ENCODE measurements at regions not wholly inside any gene's neighbourhood (a gene's known extent, or its start where the extent isn't known, plus 50 kb on each side); places are given as distances from the start of the nearest gene placed in this dataset.

GRCh38 chr5:15433709-15434108, 66.3 kb upstream of the FBXL7 start:
- H3K27me3 ChIP-seq, result no peaks in the 10 kb centered on the region
- no peaks in the 10 kb centered on the region for H4K20me1 ChIP-seq (ENCODE audit: insufficient read depth, poor library complexity, severe bottlenecking)
- no peak overlapping the region for H3K27ac ChIP-seq
- no peaks in the 10 kb centered on the region for H3K79me2 ChIP-seq
- no peak overlapping the region for H3K4me2 ChIP-seq
- 87% methylated on average over 3 of the region's 3 CpGs for WGBS (ENCODE audit: low lambda C conversion rate, missing lambda C conversion rate)
- no peak for DNase-seq (ENCODE audit: low spot score)
- H3K4me1 ChIP-seq (ENCODE audit: insufficient read depth), result no peaks in the 10 kb centered on the region
- H3K36me3 ChIP-seq (replicated peaks; ENCODE audit: insufficient read depth, low read depth), result no peaks in the 10 kb centered on the region
- H3K9me2 ChIP-seq (replicated peaks; ENCODE audit: insufficient read depth), result no peaks in the 10 kb centered on the region
- no peak overlapping the region for H2AFZ ChIP-seq
- H3K4me3 ChIP-seq, result no peak overlapping the region
- no peaks in the 10 kb centered on the region for H3K9me3 ChIP-seq (ENCODE audit: low read depth)
- no peak for TF ChIP-seq EZH2 (IDR thresholded peaks at IDR 0.05; ENCODE audit: borderline replicate concordance)
- TF ChIP-seq, protein P1, sequence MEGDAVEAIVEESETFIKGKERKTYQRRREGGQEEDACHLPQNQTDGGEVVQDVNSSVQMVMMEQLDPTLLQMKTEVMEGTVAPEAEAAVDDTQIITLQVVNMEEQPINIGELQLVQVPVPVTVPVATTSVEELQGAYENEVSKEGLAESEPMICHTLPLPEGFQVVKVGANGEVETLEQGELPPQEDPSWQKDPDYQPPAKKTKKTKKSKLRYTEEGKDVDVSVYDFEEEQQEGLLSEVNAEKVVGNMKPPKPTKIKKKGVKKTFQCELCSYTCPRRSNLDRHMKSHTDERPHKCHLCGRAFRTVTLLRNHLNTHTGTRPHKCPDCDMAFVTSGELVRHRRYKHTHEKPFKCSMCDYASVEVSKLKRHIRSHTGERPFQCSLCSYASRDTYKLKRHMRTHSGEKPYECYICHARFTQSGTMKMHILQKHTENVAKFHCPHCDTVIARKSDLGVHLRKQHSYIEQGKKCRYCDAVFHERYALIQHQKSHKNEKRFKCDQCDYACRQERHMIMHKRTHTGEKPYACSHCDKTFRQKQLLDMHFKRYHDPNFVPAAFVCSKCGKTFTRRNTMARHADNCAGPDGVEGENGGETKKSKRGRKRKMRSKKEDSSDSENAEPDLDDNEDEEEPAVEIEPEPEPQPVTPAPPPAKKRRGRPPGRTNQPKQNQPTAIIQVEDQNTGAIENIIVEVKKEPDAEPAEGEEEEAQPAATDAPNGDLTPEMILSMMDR (IDR thresholded peaks at IDR 0.05; ENCODE audit: poor library complexity), result no peak
- TF ChIP-seq EZH2phosphoT487 (IDR thresholded peaks at IDR 0.05; ENCODE audit: low read depth, severe bottlenecking, unreplicated experiment), result no peak

GRCh38 chr5:15431923-15432322, 68.1 kb upstream of the FBXL7 start:
- DNase-seq (ENCODE audit: low spot score), result no peak
- H3K9me2 ChIP-seq (replicated peaks; ENCODE audit: insufficient read depth), result no peaks in the 10 kb centered on the region
- no peak overlapping the region for H3K4me3 ChIP-seq
- WGBS (ENCODE audit: low lambda C conversion rate, missing lambda C conversion rate), result 88% methylated on average over 3 of the region's 3 CpGs
- H4K20me1 ChIP-seq (ENCODE audit: insufficient read depth, poor library complexity, severe bottlenecking), result no peaks in the 10 kb centered on the region
- TF ChIP-seq EZH2 (IDR thresholded peaks at IDR 0.05; ENCODE audit: borderline replicate concordance), result no peak
- no peak for TF ChIP-seq EZH2phosphoT487 (IDR thresholded peaks at IDR 0.05; ENCODE audit: low read depth, severe bottlenecking, unreplicated experiment)
- TF ChIP-seq, protein P1 (IDR thresholded peaks at IDR 0.05; ENCODE audit: poor library complexity), result no peak
- H3K27ac ChIP-seq, result no peak overlapping the region
- no peaks in the 10 kb centered on the region for H3K27me3 ChIP-seq
- H3K4me2 ChIP-seq, result no peak overlapping the region
- H3K79me2 ChIP-seq, result no peaks in the 10 kb centered on the region
- no peak overlapping the region for H2AFZ ChIP-seq
- H3K9me3 ChIP-seq (ENCODE audit: low read depth), result no peaks in the 10 kb centered on the region
- H3K4me1 ChIP-seq (ENCODE audit: insufficient read depth), result no peaks in the 10 kb centered on the region
- no peaks in the 10 kb centered on the region for H3K36me3 ChIP-seq (replicated peaks; ENCODE audit: insufficient read depth, low read depth)

- Histone ChIP-seq H3K4me3 (peak overlapping the region; percentile 18), H3K36me3 (replicated peaks; ENCODE audit: insufficient read depth, low read depth) (no peaks in the 10 kb centered on the region), H3K9me2 (replicated peaks; ENCODE audit: insufficient read depth) (no peaks in the 10 kb centered on the region), H3K27me3 (no peaks in the 10 kb centered on the region), H3K79me2 (no peaks in the 10 kb centered on the region), H4K20me1 (ENCODE audit: insufficient read depth, poor library complexity, severe bottlenecking) (no peaks in the 10 kb centered on the region), H3K9me3 (ENCODE audit: low read depth) (no peaks in the 10 kb centered on the region), H2AFZ (peak overlapping the region; percentile 12), H3K4me1 (ENCODE audit: insufficient read depth) (no peaks in the 10 kb centered on the region), H3K4me2 (peak overlapping the region; percentile 48), H3K27ac (no peak overlapping the region)
- DNase-seq (ENCODE audit: low spot score), result no peak
- no peak for TF ChIP-seq EZH2 (IDR thresholded peaks at IDR 0.05; ENCODE audit: borderline replicate concordance)
- TF ChIP-seq EZH2phosphoT487 (IDR thresholded peaks at IDR 0.05; ENCODE audit: low read depth, severe bottlenecking, unreplicated experiment), result no peak
- TF ChIP-seq, protein P1 (IDR thresholded peaks at IDR 0.05; ENCODE audit: poor library complexity), result no peak
- 30% methylated on average over 6 of the region's 6 CpGs for WGBS (ENCODE audit: low lambda C conversion rate, missing lambda C conversion rate)
These were observed 74.2 kb upstream of the FBXL7 start for GRCh38 chr5:15425766-15426165.

- H2AFZ ChIP-seq, result no peak overlapping the region
- no peak overlapping the region for H3K4me3 ChIP-seq
- no peak overlapping the region for H3K4me2 ChIP-seq
- no peaks in the 10 kb centered on the region for H3K36me3 ChIP-seq (replicated peaks; ENCODE audit: insufficient read depth, low read depth)
- 86% methylated on average over 3 of the region's 3 CpGs for WGBS (ENCODE audit: low lambda C conversion rate, missing lambda C conversion rate)
- TF ChIP-seq, protein P1 (IDR thresholded peaks at IDR 0.05; ENCODE audit: poor library complexity), result no peak
- no peak for TF ChIP-seq EZH2phosphoT487 (IDR thresholded peaks at IDR 0.05; ENCODE audit: low read depth, severe bottlenecking, unreplicated experiment)
- H4K20me1 ChIP-seq (ENCODE audit: insufficient read depth, poor library complexity, severe bottlenecking), result no peaks in the 10 kb centered on the region
- no peaks in the 10 kb centered on the region for H3K27me3 ChIP-seq
- H3K27ac ChIP-seq, result no peak overlapping the region
- no peaks in the 10 kb centered on the region for H3K79me2 ChIP-seq
- no peaks in the 10 kb centered on the region for H3K9me3 ChIP-seq (ENCODE audit: low read depth)
- H3K9me2 ChIP-seq (replicated peaks; ENCODE audit: insufficient read depth), result no peaks in the 10 kb centered on the region
- no peaks in the 10 kb centered on the region for H3K4me1 ChIP-seq (ENCODE audit: insufficient read depth)
- no peak for DNase-seq (ENCODE audit: low spot score)
These were observed 75.2 kb upstream of the FBXL7 start for GRCh38 chr5:15424769-15425168.
